GM18499 (cell line): ENCODE measurements at regions not wholly inside any gene's neighbourhood (a gene's known extent, or its start where the extent isn't known, plus 50 kb on each side); places are given as distances from the start of the nearest gene placed in this dataset.

Source experiments
- ATAC-seq: cut with Tn5 transposase; IDR thresholded peaks from one replicate; pipeline ENCODE4 v1.9.1; 2021; ENCODE audit warnings: moderate number of reproducible peaks; ENCODE audit not compliant: insufficient read depth, unreplicated experiment

DNA sequence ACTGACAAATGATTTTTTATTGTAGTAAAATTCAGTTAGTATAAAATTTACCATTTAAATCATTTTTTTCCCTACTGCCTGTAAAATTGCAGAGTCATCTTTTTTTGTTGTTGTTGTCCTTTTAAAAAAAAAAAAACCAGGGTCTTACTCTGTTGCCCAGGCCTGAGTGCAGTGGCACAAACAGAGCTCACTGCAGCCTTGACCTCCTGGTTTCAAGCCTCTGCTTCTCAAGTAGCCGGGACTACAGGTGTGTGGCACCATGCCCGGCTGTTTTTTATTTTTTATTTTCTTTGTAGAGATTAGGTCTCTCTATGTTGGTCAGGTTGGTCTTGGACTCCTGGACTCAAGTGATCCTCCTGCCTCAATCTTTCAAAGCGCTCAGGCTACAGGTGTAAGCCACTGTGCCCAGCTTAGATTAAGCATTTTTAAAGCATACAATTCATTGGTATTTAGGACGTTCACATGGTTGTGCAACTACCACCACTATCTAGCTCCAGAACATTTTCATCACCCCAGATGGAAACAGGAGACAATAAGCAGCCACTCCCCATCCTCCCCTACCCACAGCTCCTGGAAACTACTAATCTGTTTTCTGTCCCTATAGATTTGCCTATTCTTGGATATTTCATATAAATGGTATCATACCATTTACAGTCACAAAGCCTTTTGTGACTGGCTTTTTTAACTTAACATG is 59.7 kb upstream of the PGRMC2 start:
- no peak for ATAC-seq

- no peak for ATAC-seq
Measured at GRCh38 chr4:128346054-128346716, 58.6 kb upstream of the PGRMC2 start.

GRCh38 chr4:128345650-128346049 is 58.0 kb upstream of the PGRMC2 start:
- ATAC-seq: no peak

DNA sequence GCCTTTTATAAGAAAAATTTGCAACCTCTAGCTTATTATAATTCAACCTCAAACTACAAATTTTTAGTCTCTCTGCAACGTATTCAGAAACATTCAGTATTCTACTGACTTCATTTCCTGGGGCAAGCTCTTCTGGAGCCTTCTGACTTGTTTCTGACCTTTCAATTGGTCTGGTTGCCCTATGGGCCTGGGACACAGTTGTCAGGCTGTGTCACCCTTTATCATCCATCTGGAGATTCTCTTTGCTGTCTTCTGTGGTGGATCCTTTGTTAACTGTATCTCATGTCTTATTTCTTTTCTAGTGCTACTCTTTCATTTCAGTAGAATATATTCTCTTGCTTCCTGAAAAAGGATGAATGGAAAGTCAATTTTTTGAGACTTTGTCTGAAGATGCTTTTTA is 55.1 kb upstream of the PGRMC2 start:
- no peak for ATAC-seq

GRCh38 chr4:128341634-128342033 is 54.0 kb upstream of the PGRMC2 start:
- no peak for ATAC-seq

- no peak for ATAC-seq
Measured at GRCh38 chr4:128338634-128339355, 51.2 kb upstream of the PGRMC2 start.

DNA sequence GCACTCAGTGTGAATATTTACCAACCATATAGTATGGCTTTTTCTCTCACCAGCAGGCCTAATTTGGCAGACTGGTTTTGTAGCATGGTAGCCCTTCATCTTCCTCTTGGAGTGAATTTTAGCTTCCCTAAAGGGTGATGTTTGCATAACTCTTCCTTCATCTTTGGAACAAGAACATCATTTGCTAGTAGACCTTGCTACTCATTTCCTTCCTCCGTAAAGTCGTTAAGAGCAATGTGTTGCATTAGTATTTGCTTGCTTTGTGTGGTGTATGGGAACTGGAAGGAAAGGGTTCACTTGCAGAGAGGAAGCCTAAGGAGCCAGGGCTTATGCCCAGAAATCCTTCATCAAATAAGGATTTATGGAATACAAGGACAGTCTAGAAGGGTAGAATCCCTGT is 50.2 kb upstream of the PGRMC2 start:
- no peak for ATAC-seq
